Thyroid gland (tissue), 4 donors: ENCODE measurements at regions not wholly inside any gene's neighbourhood (a gene's known extent, or its start where the extent isn't known, plus 50 kb on each side); places are given as distances from the start of the nearest gene placed in this dataset.

Source experiments
- DNase-seq, 2 donors: peaks; one replicate each; pipeline ENCODE4 v3.0.0-alpha.2; 2019
- H3K27ac ChIP-seq, 3 donors: fragments of 200-600 bp; sonication (generic); 1 replicate in 2 of 3; 2 replicates in 1 of 3; pipeline ENCODE4 v1.5.1; 2016 to 2019; ENCODE audit warnings: mild to moderate bottlenecking in 1 of 3, moderate library complexity in 1 of 3
- H3K27me3 ChIP-seq: fragments of 200-600 bp; sonication (generic); one replicate; pipeline ENCODE4 v1.5.1; 2019
- H3K36me3 ChIP-seq, 2 donors: fragments of 200-600 bp; sonication (generic); one replicate each; pipeline ENCODE4 v1.5.1; 2016 to 2019
- H3K4me1 ChIP-seq, 2 donors: fragments of 200-600 bp; sonication (generic); one replicate each; pipeline ENCODE4 v1.5.1; 2017 to 2019
- H3K4me3 ChIP-seq, 3 donors: fragments of 200-600 bp; sonication (generic); replicated peaks in 1 of 3; 1 replicate in 2 of 3; 2 replicates in 1 of 3; pipeline ENCODE4 v1.5.1; 2016; ENCODE audit warnings: mild to moderate bottlenecking in 1 of 3
- H3K9me3 ChIP-seq: fragments of 200-600 bp; sonication (generic); one replicate; pipeline ENCODE4 v1.5.1; 2017
- POLR2A ChIP-seq, 2 donors: fragments of 450-650 bp; IDR thresholded peaks; one replicate each; pipeline ENCODE4 v1.6.1; 2017; ENCODE audit warnings: antibody characterized with exemption in 2 of 2, mild to moderate bottlenecking in 2 of 2, moderate library complexity in 1 of 2
- WGBS, 2 donors: methylation state at CpG; one replicate each; pipeline ENCODE4 v1.1.5; 2017; 5-methylcytosine and 5-hydroxymethylcytosine counted together
- intact Hi-C: fragments of 100-400 bp; cut with DNase I; formaldehyde crosslinking; loops from one replicate; pipeline ENCODE4 v1.15.1; 2023
- TF ChIP-seq, protein P1 (sequence below), 6 experiments: fragments of 200-600 bp in 3 of 6; fragments of 450-650 bp in 3 of 6; sonication (generic) in 3 of 6; IDR thresholded peaks; one replicate each; pipeline ENCODE4 v1.5.1; 2016 to 2019; ENCODE audit warnings: antibody characterized with exemption in 6 of 6, mild to moderate bottlenecking in 2 of 6, inconsistent platforms in 1 of 6, moderate library complexity in 1 of 6

DNA sequence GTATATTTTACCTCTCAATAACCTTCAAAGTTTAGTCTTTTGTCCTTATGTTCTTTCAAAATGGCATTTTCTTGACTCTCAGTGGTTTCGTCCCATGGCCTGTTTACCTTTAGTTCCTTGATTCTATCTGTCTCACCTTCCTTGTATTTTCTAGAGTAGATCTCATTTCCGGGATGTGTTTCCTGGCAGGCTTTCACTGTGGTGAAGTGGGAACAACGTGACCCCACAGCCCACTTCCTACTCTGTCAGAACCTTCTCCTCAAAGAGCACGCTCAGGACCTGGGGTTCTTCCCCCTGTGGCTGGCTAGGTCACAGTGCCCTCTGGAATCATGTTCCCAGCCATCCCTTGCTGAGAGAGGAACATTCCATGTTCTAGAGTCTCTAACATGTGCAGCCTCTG is 129.9 kb upstream of the ZNF32 start:
- DNase-seq, result no peak
- intact Hi-C loops, result no loop called here
- Histone ChIP-seq H3K36me3 (no peaks in the 10 kb centered on the region), H3K4me1 (no peaks in the 10 kb centered on the region), H3K4me3 (no peak overlapping the region), H3K9me3 (no peaks in the 10 kb centered on the region), H3K27ac (no peak overlapping the region), H3K27me3 (no peaks in the 10 kb centered on the region)
- 70 to 80% methylated on average over 4 of the region's 4 CpGs for WGBS, 2 donors
- no peak for TF ChIP-seq POLR2A (IDR thresholded peaks at IDR 0.05)
- TF ChIP-seq, protein P1, sequence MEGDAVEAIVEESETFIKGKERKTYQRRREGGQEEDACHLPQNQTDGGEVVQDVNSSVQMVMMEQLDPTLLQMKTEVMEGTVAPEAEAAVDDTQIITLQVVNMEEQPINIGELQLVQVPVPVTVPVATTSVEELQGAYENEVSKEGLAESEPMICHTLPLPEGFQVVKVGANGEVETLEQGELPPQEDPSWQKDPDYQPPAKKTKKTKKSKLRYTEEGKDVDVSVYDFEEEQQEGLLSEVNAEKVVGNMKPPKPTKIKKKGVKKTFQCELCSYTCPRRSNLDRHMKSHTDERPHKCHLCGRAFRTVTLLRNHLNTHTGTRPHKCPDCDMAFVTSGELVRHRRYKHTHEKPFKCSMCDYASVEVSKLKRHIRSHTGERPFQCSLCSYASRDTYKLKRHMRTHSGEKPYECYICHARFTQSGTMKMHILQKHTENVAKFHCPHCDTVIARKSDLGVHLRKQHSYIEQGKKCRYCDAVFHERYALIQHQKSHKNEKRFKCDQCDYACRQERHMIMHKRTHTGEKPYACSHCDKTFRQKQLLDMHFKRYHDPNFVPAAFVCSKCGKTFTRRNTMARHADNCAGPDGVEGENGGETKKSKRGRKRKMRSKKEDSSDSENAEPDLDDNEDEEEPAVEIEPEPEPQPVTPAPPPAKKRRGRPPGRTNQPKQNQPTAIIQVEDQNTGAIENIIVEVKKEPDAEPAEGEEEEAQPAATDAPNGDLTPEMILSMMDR (IDR thresholded peaks at IDR 0.05), result no peak

DNA sequence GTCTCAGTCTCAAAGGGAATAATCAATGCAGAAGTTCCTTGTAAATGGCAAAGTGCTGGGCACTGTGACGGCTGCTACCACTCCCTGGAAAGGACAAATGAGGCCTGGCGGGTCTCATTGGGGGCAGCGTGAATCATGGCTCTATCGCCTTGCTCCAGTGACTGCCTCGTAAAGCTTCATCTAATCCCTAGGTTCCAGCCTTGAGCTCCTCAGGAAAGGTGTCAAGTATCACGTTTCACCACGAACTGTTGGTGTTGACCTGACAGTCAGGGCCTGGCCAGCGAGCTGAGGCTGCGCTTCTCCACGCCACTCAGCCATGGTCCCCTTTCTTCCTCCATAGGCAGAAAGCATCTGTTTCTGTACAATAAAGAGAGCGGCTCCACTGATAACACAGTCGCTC is 126.7 kb upstream of the ZNF32 start:
- no peaks in the 10 kb centered on the region for H3K4me1 ChIP-seq
- WGBS, 2 donors, result 75 to 81% methylated on average over 12 of the region's 12 CpGs

DNA sequence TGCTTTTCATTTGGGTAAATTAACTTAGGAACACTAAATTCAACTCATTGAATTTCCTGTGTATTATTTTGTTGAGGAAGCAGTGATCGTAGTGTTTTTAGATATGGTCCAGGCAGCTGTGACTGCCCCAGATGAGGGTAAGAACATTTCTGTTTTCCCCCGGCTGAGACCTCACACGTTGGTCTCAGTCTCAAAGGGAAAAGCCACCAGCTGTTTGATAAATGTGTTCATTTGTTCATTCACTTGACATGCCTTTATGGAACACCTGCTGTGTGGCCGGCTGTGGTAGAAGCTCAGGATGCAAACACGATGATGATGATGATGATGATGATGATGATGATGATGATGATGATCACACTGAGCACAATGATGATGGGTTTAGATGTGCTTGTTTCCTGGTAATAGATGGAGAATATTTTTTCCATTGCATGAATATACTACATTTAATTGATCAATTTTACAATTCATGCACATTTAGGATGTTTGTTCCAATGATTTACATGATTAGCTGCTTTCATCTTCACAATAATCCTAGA is 125.6 kb upstream of the ZNF32 start:
- TF ChIP-seq, protein P1 (IDR thresholded peaks at IDR 0.05), result no peak
- TF ChIP-seq POLR2A (IDR thresholded peaks at IDR 0.05), result no peak
- WGBS, 2 donors, result 73 to 80% methylated on average over 5 of the region's 5 CpGs
- Histone ChIP-seq H3K27ac (no peak overlapping the region), H3K4me1 (no peaks in the 10 kb centered on the region), H3K9me3 (no peaks in the 10 kb centered on the region), H3K4me3 (no peak overlapping the region), H3K27me3 (no peaks in the 10 kb centered on the region), H3K36me3 (no peaks in the 10 kb centered on the region)
- DNase-seq, result no peak
- intact Hi-C loops, result no loop called here

More for the DNA sequence above, 126.7 kb upstream of the ZNF32 start:
- Histone ChIP-seq H3K36me3 (no peaks in the 10 kb centered on the region), H3K4me3 (no peak overlapping the region), H3K27ac (no peak overlapping the region), H3K27me3 (no peaks in the 10 kb centered on the region), H3K9me3 (no peaks in the 10 kb centered on the region)
- intact Hi-C loops, result no loop called here
- DNase-seq, result no peak
- TF ChIP-seq, protein P1 (IDR thresholded peaks at IDR 0.05), result no peak
- TF ChIP-seq POLR2A (IDR thresholded peaks at IDR 0.05), result no peak

DNA sequence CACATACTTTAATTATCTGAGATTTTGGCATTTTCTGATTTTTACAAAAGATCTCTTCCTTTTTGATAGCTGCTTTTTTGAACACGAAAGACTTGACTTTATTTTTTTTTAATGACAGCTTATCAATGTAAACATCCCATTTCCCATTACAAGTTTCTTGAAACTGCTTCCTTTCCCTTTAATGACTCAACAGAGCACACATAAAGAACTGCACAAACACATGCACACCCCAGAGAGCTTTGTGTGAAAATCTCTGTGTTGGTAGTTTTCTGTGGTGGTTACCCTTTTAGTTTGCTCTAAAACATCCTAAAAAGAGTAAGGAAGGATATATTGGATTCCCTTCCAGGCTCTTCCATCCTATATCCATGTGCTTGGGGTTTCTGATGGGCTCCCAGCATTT is 125.1 kb upstream of the ZNF32 start:
- H3K36me3 ChIP-seq, result no peaks in the 10 kb centered on the region
- intact Hi-C loops, result no loop called here
- H3K4me1 ChIP-seq, result no peaks in the 10 kb centered on the region
- H3K27me3 ChIP-seq, result no peaks in the 10 kb centered on the region
- no peaks in the 10 kb centered on the region for H3K9me3 ChIP-seq
- H3K27ac ChIP-seq, result no peak overlapping the region
- 66 to 67% methylated on average over 1 of the region's 1 CpG for WGBS, 2 donors
- DNase-seq, result no peak
- no peak overlapping the region for H3K4me3 ChIP-seq
- TF ChIP-seq POLR2A (IDR thresholded peaks at IDR 0.05), result no peak
- TF ChIP-seq, protein P1 (IDR thresholded peaks at IDR 0.05), result no peak

DNA sequence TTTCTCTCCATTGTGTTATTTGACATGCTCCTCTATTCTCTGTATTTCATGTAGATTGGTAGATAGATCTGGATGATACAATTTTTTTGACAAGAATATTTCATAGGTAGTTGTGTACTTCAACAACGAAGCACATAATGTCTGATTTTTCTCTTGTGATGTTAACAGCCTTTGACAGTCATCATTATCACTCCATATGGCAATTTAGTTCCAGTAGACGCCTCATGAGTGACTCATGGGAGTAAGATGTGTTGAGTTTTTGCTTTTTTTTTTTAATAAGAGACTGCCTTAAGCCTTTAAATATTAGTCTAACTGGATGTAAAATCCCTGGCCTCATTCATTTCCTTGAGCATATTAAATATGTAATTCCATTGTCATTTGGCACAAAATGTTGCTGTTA is 123.5 kb upstream of the ZNF32 start:
- Histone ChIP-seq H3K4me3 (no peak overlapping the region), H3K4me1 (no peaks in the 10 kb centered on the region), H3K9me3 (no peaks in the 10 kb centered on the region), H3K27me3 (no peaks in the 10 kb centered on the region), H3K36me3 (no peaks in the 10 kb centered on the region), H3K27ac (no peak overlapping the region)
- no peak for TF ChIP-seq POLR2A (IDR thresholded peaks at IDR 0.05)
- TF ChIP-seq, protein P1 (IDR thresholded peaks at IDR 0.05), result no peak
- WGBS, 2 donors, result 75 to 81% methylated on average over 2 of the region's 2 CpGs
- no peak for DNase-seq
- intact Hi-C loops, result no loop called here
